Natural killer cell treated with Interleukin-12 subunit alpha and Interleukin-12 subunit beta and Interleukin-15 and Interleukin-18, amount 100 ng/mL, for 72 hours (primary cell): ENCODE measurements at regions not wholly inside any gene's neighbourhood (a gene's known extent, or its start where the extent isn't known, plus 50 kb on each side); places are given as distances from the start of the nearest gene placed in this dataset.
"Not testable (repeated sequence)": the region's sequence is repeated elsewhere in the genome, so short reads cannot be mapped to it uniquely, and the experiment has no call there.

Experiments
- ATAC-seq, 2 donors: fragments of 150-1000 bp; cut with Tn5 transposase in 1 of 2; sonication (Bioruptor Pico), chemical (Tn5 transposase) in 1 of 2; 2 replicates each; pipeline ENCODE4 v1.10.0; 2021
- DNase-seq: peaks from one replicate; pipeline ENCODE4 v3.0.0; 2022; ENCODE audit warnings: low spot score
- H3K27ac Mint-ChIP-seq, 2 donors: 1 replicate in 1 of 2; 2 replicates in 1 of 2; pipeline ENCODE4 v1.8.0; 2022; ENCODE audit warnings: mixed read lengths in 2 of 2, mild to moderate bottlenecking in 1 of 2, moderate library complexity in 1 of 2
- H3K27me3 Mint-ChIP-seq, 2 donors: 1 replicate in 1 of 2; 2 replicates in 1 of 2; pipeline ENCODE4 v1.8.0; 2022; ENCODE audit warnings: mixed read lengths in 2 of 2
- H3K36me3 Mint-ChIP-seq: one replicate; pipeline ENCODE4 v1.8.0; 2022; ENCODE audit warnings: mixed read lengths
- H3K4me1 Mint-ChIP-seq, 2 donors: 1 replicate in 1 of 2; 2 replicates in 1 of 2; pipeline ENCODE4 v1.8.0; 2022; ENCODE audit warnings: low read depth in 2 of 2, mixed read lengths in 2 of 2, mild to moderate bottlenecking in 1 of 2
- H3K4me3 Mint-ChIP-seq: one replicate; pipeline ENCODE4 v1.8.0; 2022; ENCODE audit warnings: mixed read lengths
- H3K9me3 Mint-ChIP-seq: 2 replicates; pipeline ENCODE4 v1.8.0; 2022; ENCODE audit warnings: mixed read lengths

- H3K27ac Mint-ChIP-seq, H3K27me3 Mint-ChIP-seq: not testable (repeated sequence)
- H3K4me3 Mint-ChIP-seq = peak within 1 kb of the TSS; percentile 15
Measured at GRCh38 chr17:445839-446238, 93.2 kb upstream of the RPH3AL start, which contains the start of gene RFLNB. RFLNB (minus strand) TSS chr17:445939.

GRCh38 chr17:444879-445454 is 92.4 kb upstream of the RPH3AL start:
- H3K27ac Mint-ChIP-seq = no peak overlapping the region
- peaks cover 11 to 16% of the 10 kb centered on the region in 2 donors for H3K4me1 Mint-ChIP-seq
- peaks cover 5% of the 10 kb centered on the region for H3K36me3 Mint-ChIP-seq
- H3K27me3 Mint-ChIP-seq = no peaks in the 10 kb centered on the region
- no peak for DNase-seq
- no peak for ATAC-seq
- no peak overlapping the region for H3K4me3 Mint-ChIP-seq
- no peaks in the 10 kb centered on the region for H3K9me3 Mint-ChIP-seq

More at GRCh38 chr17:445839-446238, 93.2 kb upstream of the RPH3AL start, which contains the start of gene RFLNB:
- H3K4me1 Mint-ChIP-seq = peaks cover 11 to 16% of the 10 kb centered on the region in 2 donors
- not testable (repeated sequence) for ATAC-seq, H3K36me3 Mint-ChIP-seq, DNase-seq, H3K9me3 Mint-ChIP-seq

DNA sequence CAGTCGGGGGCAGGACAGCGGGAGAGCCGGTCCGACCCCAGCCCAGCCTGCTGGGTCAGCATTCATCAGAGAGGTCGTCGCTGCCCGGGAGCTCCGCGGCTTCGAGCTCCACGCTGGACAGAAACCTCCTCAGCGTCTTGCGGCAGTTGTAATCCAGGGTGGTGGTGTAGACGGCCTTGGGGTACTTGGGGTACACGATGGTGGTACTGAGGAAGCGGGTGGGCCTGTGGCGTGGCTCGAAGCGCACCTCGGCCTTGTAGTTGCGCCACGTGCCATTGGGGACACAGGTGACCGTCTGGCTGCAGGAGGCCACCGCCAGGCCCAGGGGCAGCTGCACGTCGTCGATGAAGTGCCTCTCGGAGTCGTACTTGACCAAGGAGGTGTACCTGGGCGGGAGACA is 90.5 kb upstream of the RPH3AL start:
- Mint-ChIP-seq H3K4me3 (no peak overlapping the region), H3K9me3 (no peaks in the 10 kb centered on the region), H3K36me3 (peaks cover 5% of the 10 kb centered on the region), H3K27me3 (no peaks in the 10 kb centered on the region), H3K4me1 (peaks cover 11 to 16% of the 10 kb centered on the region in 2 donors), H3K27ac (no peak overlapping the region)
- ATAC-seq (no peak), DNase-seq (no peak)

DNA sequence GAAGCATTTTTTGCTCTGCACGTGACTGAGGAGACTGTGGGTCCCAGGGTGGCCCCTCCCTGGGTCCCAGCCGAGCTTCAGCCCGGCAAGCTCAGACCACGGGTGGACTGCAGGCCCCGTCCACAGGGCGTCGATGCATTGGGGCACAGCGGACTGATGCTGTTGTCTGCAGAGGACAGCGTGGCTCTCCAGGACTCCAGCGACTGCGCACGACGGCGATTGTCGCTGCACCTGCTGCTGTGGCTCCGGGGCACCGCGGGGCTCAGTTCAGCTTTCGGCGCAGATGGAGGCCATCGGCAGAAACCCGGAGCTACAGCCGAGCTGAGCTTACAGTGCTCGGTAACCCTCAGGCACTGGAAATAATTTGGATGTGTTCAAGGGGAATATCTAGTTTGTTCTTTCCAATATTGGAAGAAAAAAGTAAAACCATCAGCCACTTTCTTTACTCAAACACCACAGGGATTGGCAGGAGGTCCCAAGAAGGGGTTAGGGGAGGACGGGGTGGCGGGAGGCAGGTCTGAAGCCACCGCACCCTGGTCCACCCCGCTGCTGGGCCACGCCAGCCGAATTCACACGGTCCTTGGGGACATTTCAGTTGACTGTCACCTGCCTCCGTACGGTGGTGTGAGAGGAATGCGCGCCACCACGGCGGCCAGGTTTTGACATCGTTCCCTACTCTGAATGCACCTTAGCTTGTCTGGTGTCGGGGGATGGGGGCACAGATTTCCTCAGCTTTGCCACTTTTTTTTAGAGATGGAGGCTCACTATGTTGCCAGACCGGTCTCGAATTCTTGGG is 88.7 kb upstream of the RPH3AL start:
- no peaks in the 10 kb centered on the region for H3K9me3 Mint-ChIP-seq
- DNase-seq (no peak), ATAC-seq (no peak)
- no peaks in the 10 kb centered on the region for H3K27me3 Mint-ChIP-seq
- H3K4me1 Mint-ChIP-seq = peaks cover 2% of the 10 kb centered on the region in 2 donors
- H3K27ac Mint-ChIP-seq = no peak overlapping the region
- peaks cover 5% of the 10 kb centered on the region for H3K36me3 Mint-ChIP-seq
- H3K4me3 Mint-ChIP-seq = no peak overlapping the region

DNA sequence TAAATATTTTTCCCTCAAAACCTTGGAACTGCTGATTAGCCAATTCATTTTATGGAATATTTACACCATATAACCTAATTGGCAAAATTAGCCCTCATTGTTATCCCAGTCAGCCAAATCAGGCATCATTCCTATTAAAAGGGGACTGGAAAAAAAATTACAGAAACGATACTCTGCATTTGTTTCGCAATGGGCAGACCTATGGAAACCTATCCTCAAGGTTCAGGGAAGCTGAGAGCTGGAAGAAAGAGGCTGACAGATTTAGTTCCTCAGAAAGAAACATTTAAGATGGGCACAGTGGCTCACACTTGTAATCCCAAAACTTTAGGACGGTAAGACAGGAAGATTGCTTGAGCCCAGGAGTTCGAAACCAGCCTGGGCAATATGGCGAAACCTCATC is 85.6 kb upstream of the RPH3AL start:
- Mint-ChIP-seq H3K4me1 (peaks cover 0 to 4% of the 10 kb centered on the region in 2 donors), H3K27me3 (peaks cover 5 to 6% of the 10 kb centered on the region in 2 donors), H3K4me3 (no peak overlapping the region), H3K27ac (no peak overlapping the region), H3K36me3 (peaks cover 12% of the 10 kb centered on the region), H3K9me3 (peaks cover 6% of the 10 kb centered on the region)
- no peak for DNase-seq
- ATAC-seq = no peak

- Mint-ChIP-seq H3K36me3 (peaks cover 12% of the 10 kb centered on the region), H3K9me3 (peaks cover 6% of the 10 kb centered on the region), H3K27me3 (peaks cover 5 to 6% of the 10 kb centered on the region in 2 donors), H3K27ac (no peak overlapping the region), H3K4me1 (peaks cover 0 to 2% of the 10 kb centered on the region in 2 donors), H3K4me3 (no peak overlapping the region)
- DNase-seq (no peak), ATAC-seq (no peak)
Measured at GRCh38 chr17:437545-437944, 84.9 kb upstream of the RPH3AL start.

GRCh38 chr17:436571-436970 is 84.0 kb upstream of the RPH3AL start:
- DNase-seq = no peak
- no peak for ATAC-seq
- Mint-ChIP-seq H3K27ac (no peak overlapping the region), H3K4me3 (no peak overlapping the region), H3K9me3 (peaks cover 6% of the 10 kb centered on the region), H3K27me3 (peaks cover 5 to 6% of the 10 kb centered on the region in 2 donors), H3K4me1 (peaks cover 0 to 2% of the 10 kb centered on the region in 2 donors), H3K36me3 (peaks cover 12% of the 10 kb centered on the region)

GRCh38 chr17:432471-432870 is 79.9 kb upstream of the RPH3AL start:
- H3K27ac Mint-ChIP-seq = peak overlapping the region in 1 of 2 donors; percentile 25
- H3K4me1 Mint-ChIP-seq, DNase-seq, H3K36me3 Mint-ChIP-seq, H3K4me3 Mint-ChIP-seq, H3K27me3 Mint-ChIP-seq, H3K9me3 Mint-ChIP-seq, ATAC-seq: not testable (repeated sequence)

GRCh38 chr17:431494-431893 is 78.9 kb upstream of the RPH3AL start:
- peaks cover 0 to 2% of the 10 kb centered on the region in 2 donors for H3K4me1 Mint-ChIP-seq
- DNase-seq (no peak), ATAC-seq (no peak)
- peaks cover 7% of the 10 kb centered on the region for H3K36me3 Mint-ChIP-seq
- H3K27ac Mint-ChIP-seq = no peak overlapping the region
- H3K9me3 Mint-ChIP-seq = peaks cover 6% of the 10 kb centered on the region
- H3K27me3 Mint-ChIP-seq = peaks cover 5 to 6% of the 10 kb centered on the region in 2 donors
- no peak overlapping the region for H3K4me3 Mint-ChIP-seq

DNA sequence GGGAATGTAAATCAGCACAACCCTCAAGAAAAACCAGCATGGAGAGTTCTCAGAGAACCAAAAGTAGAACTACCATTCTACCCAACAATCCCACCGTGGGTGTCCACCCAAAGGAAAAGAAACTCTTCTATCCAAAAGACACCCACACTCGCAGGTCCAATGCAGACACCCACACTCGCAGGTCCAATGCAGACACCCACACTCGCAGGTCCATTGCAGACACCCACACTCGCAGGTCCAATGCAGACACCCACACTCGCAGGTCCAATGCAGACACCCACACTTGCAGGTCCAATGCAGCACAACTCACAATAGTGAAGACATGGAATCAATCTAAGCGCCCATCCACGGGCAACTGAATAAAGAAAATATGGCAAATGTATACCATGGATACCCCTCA is 77.0 kb upstream of the RPH3AL start:
- no peak for ATAC-seq
- no peak for DNase-seq
- no peaks in the 10 kb centered on the region for H3K27me3 Mint-ChIP-seq
- no peak overlapping the region for H3K27ac Mint-ChIP-seq
- no peaks in the 10 kb centered on the region for H3K9me3 Mint-ChIP-seq
- no peak overlapping the region for H3K4me3 Mint-ChIP-seq
- H3K4me1 Mint-ChIP-seq = no peaks in the 10 kb centered on the region
- H3K36me3 Mint-ChIP-seq = no peaks in the 10 kb centered on the region

- H3K27me3 Mint-ChIP-seq = no peaks in the 10 kb centered on the region
- no peak for ATAC-seq
- H3K4me1 Mint-ChIP-seq = no peaks in the 10 kb centered on the region
- H3K4me3 Mint-ChIP-seq = no peak overlapping the region
- no peak overlapping the region for H3K27ac Mint-ChIP-seq
- no peaks in the 10 kb centered on the region for H3K36me3 Mint-ChIP-seq
- DNase-seq = no peak
- no peaks in the 10 kb centered on the region for H3K9me3 Mint-ChIP-seq
Measured at GRCh38 chr17:428414-428813, 75.8 kb upstream of the RPH3AL start.

GRCh38 chr17:427891-428290 is 75.3 kb upstream of the RPH3AL start:
- no peaks in the 10 kb centered on the region for H3K36me3 Mint-ChIP-seq
- H3K4me3 Mint-ChIP-seq = no peak overlapping the region
- no peaks in the 10 kb centered on the region for H3K27me3 Mint-ChIP-seq
- no peaks in the 10 kb centered on the region for H3K9me3 Mint-ChIP-seq
- ATAC-seq (no peak), DNase-seq (no peak)
- no peak overlapping the region for H3K27ac Mint-ChIP-seq
- H3K4me1 Mint-ChIP-seq = no peaks in the 10 kb centered on the region

- no peaks in the 10 kb centered on the region for H3K27me3 Mint-ChIP-seq
- no peak for ATAC-seq
Measured at GRCh38 chr17:427327-427726, 74.7 kb upstream of the RPH3AL start.

DNA sequence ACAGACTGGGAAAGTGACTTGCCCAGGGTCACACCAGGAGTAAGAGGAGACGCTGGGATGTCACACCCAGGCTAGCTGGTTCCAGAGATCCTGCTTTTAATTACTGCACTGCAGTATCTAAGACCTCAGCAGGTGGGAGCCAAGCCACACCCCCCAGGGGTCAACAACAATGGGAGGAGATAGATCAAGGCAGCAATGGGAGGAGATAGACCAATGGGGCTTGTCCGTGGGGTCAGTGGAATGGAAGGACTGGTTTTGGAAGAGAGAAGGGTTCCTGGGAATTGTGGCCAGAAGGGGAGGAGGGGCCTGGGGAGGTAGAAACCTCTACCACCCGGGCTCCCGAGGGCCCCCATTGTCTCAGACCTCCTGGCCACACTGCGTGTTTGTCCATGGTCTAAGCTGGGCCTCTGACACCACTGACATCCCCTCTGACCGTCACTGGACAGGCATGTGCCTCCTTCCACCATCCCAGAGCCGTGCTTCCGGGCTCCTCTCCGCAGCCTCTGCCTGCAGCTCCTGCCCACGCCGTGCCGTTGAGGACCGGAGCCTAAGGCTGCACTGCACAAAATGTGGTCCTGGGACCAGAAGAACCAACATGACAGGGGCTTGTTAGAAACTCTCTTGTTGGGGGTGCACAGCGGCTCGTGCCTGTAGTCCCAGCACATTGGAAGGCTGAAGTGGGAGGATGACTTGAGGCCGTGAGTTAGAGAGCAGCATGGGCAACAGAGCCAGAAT is 69.8 kb upstream of the RPH3AL start:
- H3K27me3 Mint-ChIP-seq = peaks cover 0 to 3% of the 10 kb centered on the region in 2 donors
- DNase-seq (no peak), ATAC-seq (no peak)
- H3K4me3 Mint-ChIP-seq = no peak overlapping the region
- H3K9me3 Mint-ChIP-seq = no peaks in the 10 kb centered on the region
- peak overlapping the region in 1 of 2 donors; percentile 51 for H3K27ac Mint-ChIP-seq
- H3K36me3 Mint-ChIP-seq = no peaks in the 10 kb centered on the region
- H3K4me1 Mint-ChIP-seq = peaks cover 25 to 27% of the 10 kb centered on the region in 2 donors

More at GRCh38 chr17:427327-427726, 74.7 kb upstream of the RPH3AL start:
- no peaks in the 10 kb centered on the region for H3K36me3 Mint-ChIP-seq
- no peak for DNase-seq
- no peaks in the 10 kb centered on the region for H3K9me3 Mint-ChIP-seq
- no peaks in the 10 kb centered on the region for H3K4me1 Mint-ChIP-seq
- no peak overlapping the region for H3K4me3 Mint-ChIP-seq
- H3K27ac Mint-ChIP-seq = no peak overlapping the region
